ENCODE measurements at regions not wholly inside any gene's neighbourhood (a gene's known extent, or its start where the extent isn't known, plus 50 kb on each side); places are given as distances from the start of the nearest gene placed in this dataset.

DNA sequence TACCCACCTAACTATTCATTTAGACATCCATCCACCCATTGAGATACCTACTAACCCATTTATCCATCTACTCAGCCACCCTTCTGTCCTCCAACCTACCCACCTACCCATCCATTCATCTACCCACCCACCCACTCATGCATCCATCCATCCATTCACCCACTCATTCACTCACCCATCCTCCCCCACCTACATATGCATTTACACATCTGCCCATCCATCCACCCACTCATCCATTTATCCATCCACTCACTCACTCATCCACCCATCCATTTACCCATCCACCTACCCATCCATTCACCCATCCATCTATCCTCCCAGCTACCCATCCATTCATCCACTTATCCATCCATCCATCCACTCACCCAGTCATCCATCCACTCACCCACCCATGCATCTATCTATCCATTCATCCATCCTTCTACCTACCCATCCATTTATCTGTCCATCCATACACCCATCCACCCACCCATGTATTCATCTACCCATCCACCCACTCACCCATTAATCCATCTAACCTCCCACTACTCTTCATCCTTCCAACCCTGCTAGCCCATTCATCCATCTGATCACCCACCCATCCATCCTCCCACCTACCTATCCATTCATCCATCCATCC lies 378.7 kb downstream of the CTTN start:
- DNase-seq = no peak

DNA sequence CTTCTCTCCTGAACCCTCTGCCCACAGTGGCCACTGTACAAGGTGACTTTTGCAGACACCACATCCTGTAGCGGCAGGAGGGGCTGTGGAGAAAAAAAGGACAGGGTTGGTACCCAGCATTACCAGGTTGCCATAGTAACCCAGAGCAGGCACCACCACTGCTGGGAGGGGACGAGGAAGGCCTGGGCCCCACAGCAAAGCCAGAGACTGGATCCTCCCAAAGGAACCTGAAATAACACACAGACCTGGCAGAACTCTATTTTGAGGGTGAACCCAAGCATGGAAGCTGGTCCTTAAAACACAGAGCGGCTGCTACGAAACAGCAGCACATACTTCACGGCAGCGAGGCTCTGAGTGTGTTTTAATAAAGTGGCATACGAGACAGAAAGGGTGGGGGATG lies 380.6 kb downstream of the CTTN start:
- no peak for DNase-seq

DNA sequence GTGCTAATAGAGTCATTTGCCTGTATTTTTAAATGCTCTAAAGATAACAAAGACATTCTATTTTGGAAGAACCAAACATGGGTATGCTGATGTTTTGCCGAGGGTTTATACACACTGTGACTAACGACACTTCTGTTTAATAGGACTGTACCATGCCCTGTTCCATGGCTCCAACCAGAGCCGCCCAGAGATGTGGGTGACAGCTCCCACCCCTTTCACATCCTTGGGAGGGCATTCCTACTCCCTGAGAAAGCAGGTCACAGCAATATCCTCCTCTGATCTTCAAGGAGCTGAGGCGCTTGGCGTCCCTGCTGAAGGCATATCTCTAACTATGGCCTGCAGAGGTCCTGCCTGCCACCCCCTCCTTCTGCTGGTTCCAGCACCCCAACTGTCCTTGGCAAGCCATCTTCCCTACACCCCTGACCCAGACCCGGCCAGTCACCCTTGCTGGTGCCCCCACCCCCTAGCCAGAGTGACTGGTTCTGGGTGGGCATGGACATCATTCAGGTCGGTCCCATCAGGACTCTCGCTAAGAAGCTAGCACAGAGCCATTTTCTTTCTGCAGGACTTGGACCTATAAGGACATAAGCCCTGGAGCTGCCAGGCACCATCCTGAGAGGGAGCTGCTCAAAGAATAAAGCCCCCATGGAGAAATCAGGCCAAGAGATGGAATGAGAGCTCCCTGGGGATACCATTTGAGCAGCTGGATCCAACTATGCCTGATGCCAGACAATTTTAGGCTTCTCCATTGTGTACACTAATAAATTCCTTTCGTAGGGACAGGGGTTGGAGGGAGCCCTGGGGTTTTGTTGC lies 381.3 kb downstream of the CTTN start:
- no peak for DNase-seq

DNA sequence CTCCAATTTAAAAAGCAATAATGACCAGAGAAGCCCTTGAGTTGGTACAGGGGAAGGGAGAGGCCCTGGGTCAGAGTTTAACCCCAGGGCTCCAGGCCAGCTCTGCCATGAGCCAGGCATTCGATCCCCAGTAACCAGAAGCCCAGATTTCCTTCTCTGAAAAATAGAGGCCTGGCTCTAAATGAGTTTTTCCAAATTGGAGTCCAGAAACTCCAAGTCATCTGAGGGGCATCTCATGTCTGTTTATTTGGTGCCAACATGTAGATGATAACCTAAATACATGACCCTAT lies 381.9 kb downstream of the CTTN start:
- DNase-seq = no peak

DNA sequence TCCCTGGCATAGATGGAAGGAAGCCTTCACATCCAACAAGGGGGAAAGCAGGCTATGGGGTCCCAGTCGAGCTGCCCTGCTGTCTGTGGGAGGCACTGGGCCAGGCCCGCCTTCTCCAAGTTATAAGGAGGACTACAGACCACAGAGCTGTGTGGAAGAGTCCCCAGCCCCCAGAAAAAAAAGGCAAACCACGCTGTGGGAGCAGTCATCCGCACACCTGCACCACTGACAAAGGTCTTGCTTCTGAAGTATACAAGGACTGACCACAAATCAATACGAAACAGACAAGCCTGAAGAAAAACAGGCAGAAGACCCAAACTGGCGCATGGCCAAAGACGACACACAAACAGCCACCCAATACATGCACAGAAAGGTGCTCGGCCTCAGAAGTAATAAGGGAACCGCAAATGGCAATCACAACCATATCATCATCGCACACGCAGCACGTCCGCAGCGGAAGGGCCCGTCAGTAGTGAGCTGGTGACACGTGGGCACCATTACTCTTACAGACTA lies 384.1 kb downstream of the CTTN start:
- DNase-seq = no peak

DNA sequence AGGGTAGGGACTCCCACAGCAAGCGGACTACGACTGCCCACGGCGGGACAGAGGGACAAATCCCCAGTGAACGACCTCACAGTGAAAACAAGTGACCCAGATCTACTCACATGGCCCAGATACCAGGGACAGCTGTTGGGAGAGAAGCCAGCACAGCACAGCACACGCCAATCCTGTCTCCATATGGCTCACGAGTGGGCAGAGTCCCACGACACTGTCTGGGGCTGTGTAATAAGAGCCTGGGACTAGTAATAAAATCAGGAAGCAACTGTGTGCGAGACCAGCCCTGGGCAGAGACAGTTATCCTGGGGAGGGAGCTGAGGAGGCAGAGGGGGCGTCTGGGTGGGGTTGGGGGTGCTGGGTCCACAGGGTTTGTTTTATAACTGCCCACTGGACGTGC lies 385.0 kb downstream of the CTTN start:
- no peak for DNase-seq

DNA sequence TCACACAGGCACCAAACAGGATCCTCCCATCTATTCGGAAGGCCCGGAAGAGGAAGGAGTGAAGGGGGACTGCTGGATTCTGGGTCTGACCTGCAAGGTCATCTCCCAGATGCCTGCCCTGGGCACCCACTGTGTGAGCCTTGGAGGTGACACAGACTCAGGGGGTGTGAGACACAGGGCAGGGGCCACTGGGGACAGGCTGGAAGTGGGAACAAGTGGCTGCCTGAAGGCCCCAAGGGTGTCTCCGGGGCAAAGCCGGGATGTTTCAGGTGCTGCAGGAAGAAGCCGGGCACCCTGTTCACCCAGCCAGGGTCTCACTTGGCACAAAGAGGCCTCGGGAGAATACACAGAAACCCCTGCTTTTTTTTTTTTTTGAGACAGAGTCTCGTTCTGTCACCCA lies 385.5 kb downstream of the CTTN start:
- DNase-seq = no peak

DNA sequence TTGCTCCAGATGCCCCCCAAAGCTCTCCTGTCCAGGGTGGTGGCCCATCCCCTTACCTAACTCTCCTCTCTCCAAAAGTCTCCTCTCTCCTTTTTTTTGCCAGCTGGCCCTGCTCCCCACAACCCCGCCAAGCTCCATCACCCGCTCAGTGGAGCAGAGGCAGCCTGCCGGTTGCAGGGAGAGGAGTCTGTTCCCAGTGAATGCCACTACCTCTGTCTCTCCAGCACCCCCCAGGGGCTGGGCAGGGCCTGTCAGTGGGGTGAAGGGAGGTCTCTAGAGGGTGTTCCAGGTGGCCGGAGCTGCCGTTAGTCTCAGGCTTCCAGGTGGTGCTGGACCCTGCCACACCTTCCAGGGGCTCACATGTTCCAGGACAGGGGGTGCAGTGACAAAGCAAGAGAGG lies 387.0 kb downstream of the CTTN start:
- DNase-seq = no peak

DNA sequence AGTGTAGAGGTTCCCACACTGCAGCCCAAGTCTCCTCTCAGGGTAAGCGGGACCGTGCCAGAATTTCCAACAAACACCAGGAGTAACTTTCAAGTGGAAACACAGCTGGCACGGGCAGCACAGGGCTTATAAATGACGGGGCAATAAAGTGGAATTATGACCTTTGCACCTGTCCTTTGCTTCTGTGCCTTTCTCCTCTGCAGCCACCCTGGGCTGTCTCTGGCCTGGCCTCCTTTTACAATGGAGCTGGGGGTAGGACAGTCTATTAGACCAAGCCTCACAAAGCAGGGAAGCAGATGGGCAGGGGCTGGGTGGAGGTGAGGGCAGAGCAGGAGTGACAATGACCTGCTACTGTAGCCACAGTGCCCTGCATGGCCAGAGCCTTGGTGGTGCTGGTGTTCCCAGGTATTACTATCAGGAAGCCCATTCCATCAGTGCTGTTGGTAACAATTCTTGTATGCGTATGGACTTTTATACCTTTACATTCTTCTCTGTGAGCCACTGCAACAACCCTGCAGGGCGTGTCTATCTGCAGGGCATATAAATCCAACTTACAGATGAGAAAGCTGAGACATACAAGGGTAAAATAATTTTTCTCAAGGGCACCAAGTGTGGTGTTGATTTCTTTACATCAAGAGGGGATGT lies 387.8 kb downstream of the CTTN start:
- DNase-seq = no peak

DNA sequence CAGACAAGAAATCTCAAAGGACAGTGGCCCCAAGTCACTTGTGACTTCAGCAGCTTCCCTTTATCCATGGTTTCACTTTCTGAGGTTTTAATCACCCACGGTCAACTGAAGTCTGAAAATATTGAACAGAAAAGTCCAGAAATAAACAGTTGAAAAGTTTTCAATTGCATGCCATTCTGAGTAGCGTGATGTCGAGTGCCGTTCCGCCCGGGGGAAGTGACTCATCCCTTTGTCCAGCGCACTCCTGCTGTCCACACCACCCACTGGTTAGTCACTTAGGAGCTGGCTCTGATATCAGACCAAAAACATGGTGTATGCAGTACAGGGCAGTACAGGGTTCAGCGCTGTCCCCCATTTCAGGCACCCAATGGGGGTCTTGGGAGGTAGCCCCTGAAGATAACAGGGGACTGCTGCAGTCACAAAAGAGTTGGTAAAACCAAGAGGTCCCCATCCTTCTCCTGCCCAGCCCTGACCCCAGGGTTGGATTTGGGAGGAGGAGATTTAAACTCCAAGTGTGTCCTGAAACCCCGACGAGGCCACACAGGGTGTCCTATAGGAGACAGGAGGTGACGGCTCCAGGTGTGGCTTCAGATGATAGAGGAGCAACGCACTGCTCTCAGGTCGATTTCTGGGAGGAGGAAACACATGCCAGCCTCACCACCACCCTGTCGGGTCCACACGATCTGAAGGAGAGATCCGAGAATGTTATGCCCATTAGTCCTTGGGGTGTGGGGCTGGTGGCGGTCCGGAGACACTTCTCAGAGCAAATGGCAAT lies 390.1 kb downstream of the CTTN start:
- no peak for DNase-seq

DNA sequence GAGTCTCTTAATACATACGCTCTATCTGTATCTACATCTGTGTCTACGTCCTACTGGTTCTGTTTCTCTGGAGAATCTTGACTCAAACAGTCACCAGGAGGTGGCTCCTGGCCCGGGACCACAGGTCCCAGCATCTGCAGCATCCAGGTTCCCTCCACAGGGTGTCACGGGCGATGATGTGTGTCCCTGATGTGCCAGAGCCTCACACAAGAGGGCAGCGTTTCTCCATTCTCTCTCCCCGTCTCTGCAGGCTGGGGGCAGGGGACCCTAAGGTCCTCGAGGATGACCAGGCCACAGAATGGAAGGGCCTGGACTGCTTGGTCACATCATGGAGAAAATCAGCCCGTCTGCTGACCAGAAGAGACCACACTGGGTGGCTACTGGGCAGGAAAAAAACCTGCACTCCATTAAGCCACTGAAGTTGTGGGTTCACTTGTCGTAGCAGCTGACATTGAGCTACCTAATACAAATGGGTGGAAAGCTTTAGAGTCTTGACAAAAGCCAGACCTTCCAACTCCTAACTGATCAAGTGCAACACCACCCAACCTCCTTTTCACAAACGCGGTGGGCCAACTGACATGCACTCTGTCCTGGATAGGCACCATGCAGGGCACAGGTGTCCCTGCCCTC lies 392.5 kb downstream of the CTTN start:
- no peak for DNase-seq

DNA sequence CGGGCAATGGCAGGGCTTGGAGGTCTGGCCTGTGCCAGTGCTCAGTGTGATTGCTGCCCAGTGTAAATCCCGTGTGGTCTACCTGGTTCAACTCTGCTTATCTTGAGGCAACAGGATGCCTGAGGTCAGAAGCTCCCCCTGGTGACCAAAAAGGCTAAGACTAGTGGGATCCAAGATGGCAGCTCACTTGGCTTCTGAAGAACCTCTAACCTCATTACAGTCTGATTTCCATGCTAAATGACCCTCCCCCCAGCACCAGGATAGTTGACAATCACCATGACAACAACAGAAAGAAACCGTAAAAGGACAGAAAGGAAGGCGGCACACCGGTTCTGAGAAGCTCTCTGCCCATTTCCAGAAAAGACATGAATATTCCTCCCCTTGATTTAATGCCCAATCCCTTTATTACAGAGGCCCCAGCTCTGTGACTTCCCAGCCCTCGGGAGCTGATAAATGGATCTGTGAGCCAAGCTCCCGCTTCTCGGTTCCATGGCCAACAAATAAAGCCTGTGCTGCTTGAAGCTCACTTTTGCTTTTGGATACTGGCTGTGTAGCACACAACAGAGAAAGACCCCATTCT lies 398.4 kb downstream of the CTTN start:
- no peak for DNase-seq

DNA sequence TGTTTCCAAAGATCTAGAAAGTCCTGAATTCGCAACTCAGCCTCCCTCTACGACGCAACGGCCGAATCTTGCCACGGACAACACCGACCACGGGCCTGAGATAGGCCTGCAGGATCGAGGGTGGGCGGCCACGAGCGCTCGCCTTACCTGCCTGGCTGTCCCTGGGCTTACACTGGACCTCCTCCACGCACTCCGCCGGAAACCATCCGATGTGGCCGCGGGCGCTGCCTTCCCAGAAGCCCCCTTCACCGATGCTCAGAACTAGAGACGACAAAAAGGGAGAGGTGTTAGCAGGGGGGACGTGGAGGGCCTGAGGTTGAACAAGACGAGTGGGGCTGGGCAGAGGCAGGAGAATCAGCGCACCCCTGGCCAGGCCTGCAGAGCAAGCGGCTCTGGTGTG lies 400.0 kb downstream of the CTTN start:
- DNase-seq = no peak

DNA sequence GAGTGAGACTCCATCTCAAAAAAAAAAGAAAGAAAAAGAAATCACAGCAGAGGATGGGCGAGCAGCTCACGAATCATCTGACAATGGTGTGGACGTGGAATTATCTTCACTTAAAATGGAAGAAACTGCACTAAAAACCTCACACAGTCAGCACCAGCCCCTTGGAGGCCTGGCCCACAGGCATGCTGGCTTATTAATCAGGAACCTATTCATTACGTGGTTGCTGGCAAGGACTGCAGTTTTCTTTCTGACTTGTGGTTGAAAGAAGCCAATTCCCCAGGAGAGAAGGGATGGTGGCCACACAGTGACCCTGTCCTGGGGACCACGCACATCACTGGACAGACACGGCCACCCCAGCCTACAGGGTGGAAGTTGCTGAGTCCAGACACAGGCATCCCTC lies 401.1 kb downstream of the CTTN start:
- DNase-seq = no peak

DNA sequence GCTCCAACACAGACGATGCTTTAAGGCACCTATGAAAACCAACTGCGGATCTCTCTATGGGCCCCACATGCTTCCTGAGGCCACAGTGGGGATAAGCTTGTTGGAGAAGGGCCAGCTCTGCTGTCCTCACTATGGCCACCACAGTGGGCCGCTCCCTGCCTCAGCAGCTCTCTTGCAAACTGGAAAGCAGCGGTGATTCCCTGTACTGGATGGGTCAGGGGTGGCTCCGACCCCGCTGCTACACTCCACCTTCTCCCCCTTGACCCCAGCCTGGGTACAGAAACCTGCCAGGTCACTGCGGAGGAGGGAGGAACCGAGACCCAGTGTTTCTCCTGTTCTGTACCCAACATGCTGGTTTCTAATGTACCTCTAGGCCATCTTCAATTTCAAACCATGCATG lies 403.9 kb downstream of the CTTN start:
- no peak for DNase-seq

DNA sequence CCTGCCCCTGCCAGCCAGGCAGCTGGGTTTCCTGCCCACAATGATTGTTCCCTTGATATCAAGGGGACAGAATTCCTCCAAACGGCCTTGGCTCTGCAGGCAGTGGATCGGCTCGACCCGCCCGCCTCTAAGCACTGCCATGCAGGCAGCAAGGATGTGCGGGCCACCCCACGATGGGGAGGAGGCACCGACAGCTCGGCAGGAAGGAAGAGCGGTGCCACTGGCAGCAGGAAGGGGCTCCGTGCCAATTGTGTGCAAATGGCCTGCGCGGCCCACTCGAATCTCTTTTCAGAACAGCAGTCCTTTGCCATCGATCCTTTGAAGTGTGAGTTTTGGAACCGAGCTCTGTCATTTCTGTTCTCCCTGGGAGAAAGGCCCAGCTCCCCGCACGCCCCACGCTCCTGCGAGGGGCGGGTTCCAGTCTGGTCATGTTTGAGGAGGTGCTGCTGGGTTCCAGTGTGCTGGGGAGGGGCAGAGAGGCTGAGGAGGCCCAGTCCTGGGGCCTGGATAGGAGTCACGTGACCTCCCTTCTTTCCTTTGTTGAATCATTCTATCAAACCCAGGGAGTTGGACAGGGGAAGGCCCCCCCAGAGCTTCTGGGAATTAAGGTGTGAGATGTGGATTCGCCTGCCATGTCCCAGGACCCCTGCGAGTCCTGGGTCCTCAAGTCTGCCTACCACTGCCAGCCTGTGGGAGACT lies 406.0 kb downstream of the CTTN start:
- DNase-seq = no peak

DNA sequence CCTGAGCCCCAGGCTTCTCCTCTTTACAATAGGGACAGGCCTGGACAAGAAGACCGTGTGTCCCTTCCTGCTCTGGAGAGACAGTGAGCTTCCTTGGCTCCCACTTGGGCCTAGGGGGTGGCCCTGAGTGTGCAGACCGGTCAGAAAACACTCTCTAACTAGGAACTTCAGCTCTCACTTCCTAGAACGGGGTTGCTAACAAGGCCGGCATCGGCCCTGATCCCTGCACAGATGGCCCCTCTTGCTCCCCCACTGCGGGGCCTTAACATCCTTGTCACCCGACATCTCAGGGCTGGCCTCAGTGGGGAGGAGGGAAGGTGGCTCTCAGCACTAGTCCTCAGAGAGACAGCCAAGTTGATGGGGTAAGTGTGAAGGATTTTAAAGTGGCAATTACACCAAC lies 406.9 kb downstream of the CTTN start:
- DNase-seq = no peak

DNA sequence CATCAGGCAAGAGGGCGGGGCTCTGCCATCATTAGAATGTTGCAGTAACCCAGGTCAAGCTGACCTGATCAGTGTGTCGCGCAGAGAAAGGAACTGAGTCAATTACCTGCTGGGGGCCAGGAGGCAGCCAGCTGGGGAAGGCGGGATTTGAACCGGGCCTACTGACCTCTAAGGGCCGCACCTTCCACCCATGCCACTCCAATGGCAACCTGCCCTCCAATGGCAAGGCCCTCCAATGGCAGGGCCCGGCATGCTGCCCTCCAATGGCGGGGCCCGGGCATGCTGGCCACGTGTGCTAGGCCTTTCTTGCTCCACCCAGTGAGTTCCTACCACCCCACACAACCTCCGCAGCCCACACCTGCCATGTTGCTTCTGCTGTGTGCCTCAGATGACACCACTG lies 407.6 kb downstream of the CTTN start:
- no peak for DNase-seq

DNA sequence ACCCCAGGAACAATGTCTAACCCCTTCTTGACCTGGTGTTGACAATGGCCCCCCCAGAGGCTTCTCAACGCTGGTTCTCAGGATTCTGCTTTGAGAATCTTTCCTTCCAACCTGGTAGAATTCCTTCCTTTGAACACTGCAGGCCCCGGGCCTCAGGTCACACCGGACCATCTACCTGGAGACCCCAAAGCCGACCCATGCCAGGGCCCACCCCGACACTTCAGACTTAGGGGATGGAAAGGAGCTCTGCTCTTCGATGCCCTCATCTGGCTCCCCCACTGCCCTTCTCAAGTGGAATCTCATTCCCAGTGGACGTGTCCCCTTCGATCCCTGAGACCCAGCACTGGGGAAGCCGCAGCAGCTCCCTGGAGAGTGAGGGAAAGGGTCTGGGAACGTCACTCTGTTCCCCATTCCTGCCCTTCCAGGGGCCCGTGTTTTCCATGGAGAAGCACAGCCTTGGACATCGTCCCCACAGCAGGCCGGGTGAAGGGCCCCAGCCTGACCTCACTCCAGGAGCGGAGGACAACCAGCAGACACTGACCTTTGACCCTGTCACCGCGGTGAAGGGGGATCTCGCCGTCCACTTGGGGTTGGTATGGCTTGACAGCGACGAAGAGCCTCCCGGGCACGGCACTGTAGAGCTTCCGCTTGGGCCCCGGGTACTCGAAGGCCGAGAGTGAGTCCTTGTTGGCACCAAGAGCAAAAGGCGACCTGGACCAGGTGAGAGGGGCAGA lies 408.3 kb downstream of the CTTN start:
- DNase-seq = no peak

DNA sequence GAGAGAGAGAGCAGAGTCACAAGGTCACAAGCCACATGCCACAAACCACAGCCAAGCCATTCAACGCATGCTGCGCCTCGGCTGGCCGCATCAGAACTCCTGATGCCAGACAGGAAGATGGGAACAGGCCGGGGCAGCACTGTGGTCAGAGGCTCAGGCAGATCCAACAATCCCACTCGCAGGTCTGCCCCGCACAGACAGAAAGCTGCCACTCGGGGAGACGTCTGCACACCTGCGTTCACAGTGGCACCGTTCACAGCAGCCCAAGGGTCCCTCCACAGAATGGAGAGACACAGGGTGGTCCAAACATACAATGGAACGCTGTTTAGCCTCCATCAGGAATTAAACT lies 408.8 kb downstream of the CTTN start:
- no peak for DNase-seq

DNA sequence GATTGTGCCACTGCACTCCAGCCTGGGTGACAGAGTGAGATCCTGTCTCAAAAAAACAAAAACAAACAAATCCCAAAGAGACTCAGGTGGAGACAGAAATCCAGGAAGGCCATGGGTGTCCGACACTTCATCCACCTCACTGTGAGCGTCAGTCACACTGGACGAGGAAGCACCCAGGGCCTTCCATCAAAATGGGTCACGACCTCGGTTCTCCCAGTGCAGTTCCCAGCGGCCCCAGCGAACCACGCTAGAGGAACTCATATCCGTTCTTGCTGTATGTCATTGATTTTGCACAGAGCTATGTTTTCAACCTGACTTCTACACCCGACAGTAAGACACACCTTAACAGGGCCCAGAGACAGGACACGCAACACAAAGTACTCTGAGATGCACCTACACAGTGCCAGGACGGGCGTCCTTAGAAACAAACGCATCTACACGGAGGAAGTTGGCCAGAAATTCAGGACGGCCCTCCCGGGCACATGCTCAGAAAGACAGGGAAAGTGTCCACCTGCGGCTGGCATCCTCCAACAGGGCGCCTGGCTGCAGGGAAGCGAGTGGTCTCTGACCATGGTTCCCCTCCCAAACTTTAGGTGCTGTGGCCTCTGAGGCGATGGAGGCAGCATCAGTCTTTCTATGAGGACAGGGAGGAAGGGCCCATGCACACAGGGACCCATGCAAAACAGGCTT lies 410.5 kb downstream of the CTTN start:
- no peak for DNase-seq

Measured in activated CD4-positive, alpha-beta T cell treated with anti-CD3 and anti-CD28 coated beads, Interleukin-2, amount 50 U/mL, for 16 hours (primary cell).